Activated CD8-positive, alpha-beta memory T cell treated with anti-CD3 and anti-CD28 coated beads, Interleukin-2, amount 10 ng/mL, durations not matched to agents 7 days and 5 days (primary cell): ENCODE measurements at regions not wholly inside any gene's neighbourhood (a gene's known extent, or its start where the extent isn't known, plus 50 kb on each side); places are given as distances from the start of the nearest gene placed in this dataset.

Experiments
- ATAC-seq: fragments of 150-1000 bp; cut with Tn5 transposase; one replicate; pipeline ENCODE4 v1.10.0; 2021; ENCODE audit warnings: moderate library complexity
- CTCF ChIA-PET: fragments of 350-600 bp; sonication (Branson Sonifier 250); formaldehyde crosslinking; loops from one replicate; lab custom pipeline; 2021; ENCODE audit warnings: antibody characterized with exemption; lab: Charles Lee
- DNase-seq: peaks from one replicate; pipeline ENCODE4 v3.0.0-alpha.2; 2020
- H3K27ac Mint-ChIP-seq: one replicate; pipeline ENCODE4 v1.8.0; 2021; ENCODE audit warnings: mild to moderate bottlenecking, mixed read lengths
- H3K27me3 Mint-ChIP-seq: one replicate; pipeline ENCODE4 v1.8.0; 2021; ENCODE audit warnings: mixed read lengths
- H3K36me3 Mint-ChIP-seq: one replicate; pipeline ENCODE4 v1.8.0; 2021; ENCODE audit warnings: mild to moderate bottlenecking, mixed read lengths
- H3K4me1 Mint-ChIP-seq: one replicate; pipeline ENCODE4 v1.8.0; 2021; ENCODE audit warnings: mixed read lengths
- H3K4me3 Mint-ChIP-seq: one replicate; pipeline ENCODE4 v1.8.0; 2021; ENCODE audit warnings: mild to moderate bottlenecking, moderate library complexity, mixed read lengths
- H3K9me3 Mint-ChIP-seq: one replicate; pipeline ENCODE4 v1.8.0; 2022; ENCODE audit warnings: low read depth, mixed read lengths

DNA sequence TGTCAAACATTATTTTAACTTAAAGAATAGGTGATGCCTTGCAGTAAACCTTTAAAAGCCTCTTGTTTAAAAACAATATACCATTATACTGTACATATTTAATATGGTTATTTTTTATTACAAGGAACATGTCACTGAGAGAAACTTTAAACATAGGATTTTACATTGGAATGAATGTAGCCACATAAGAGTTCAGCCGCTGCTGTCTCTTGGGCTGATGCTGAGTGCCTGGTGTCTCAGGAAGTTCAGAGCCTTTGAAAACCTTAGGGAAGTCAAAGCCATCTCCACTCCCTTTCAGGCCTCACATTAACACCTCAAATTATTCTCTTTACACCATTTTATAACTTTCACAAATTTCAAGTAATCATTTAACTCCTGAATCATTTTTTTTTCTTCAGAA is 93.5 kb upstream of the DKK2 start:
- Mint-ChIP-seq H3K4me3 (no peak overlapping the region), H3K27ac (no peak overlapping the region), H3K27me3 (no peaks in the 10 kb centered on the region), H3K9me3 (no peaks in the 10 kb centered on the region), H3K4me1 (no peaks in the 10 kb centered on the region), H3K36me3 (no peaks in the 10 kb centered on the region)
- ATAC-seq (no peak), DNase-seq (no peak)
- CTCF ChIA-PET: no interaction called here

DNA sequence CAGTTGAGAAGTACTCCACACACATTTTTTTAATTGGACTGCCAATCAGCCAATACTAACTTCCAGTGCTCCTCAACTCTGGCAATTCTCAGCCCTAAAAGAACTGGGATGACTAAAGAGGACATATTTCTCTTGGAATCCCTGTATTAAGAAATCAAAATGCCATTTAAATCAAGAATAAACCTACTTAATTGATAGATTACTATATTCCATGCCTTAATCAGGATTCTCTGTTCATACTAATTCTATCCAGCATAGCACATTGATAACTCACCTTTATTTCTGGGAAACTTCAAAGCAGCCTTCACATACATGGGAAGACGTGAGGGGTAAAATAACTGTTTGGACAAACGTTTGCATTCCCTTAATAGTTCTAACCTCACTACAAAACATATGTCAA is 93.0 kb upstream of the DKK2 start:
- Mint-ChIP-seq H3K36me3 (no peaks in the 10 kb centered on the region), H3K4me1 (no peaks in the 10 kb centered on the region), H3K9me3 (no peaks in the 10 kb centered on the region), H3K27me3 (no peaks in the 10 kb centered on the region), H3K4me3 (no peak overlapping the region), H3K27ac (no peak overlapping the region)
- no peak for DNase-seq
- CTCF ChIA-PET: no interaction called here
- ATAC-seq: no peak

DNA sequence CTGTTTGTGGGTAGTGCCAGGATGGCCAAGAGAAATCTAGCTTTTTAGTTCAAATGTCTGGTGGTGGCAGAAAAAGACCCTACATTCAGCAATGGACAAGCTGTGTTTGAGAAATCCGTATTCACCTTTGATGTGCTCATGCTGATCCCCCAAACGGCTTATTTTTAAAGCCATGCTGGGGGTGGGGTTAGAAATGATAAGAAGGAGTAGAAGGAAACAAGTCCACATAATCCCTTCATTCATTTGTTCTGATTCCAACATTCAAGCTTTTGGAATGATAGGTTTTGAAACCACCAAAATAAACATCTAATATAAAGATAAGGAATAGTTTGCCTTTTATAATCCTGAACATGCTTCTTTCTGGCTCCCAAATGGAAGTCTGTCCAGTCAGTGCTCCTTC is 92.0 kb upstream of the DKK2 start:
- no peaks in the 10 kb centered on the region for H3K36me3 Mint-ChIP-seq
- no peak for ATAC-seq

DNA sequence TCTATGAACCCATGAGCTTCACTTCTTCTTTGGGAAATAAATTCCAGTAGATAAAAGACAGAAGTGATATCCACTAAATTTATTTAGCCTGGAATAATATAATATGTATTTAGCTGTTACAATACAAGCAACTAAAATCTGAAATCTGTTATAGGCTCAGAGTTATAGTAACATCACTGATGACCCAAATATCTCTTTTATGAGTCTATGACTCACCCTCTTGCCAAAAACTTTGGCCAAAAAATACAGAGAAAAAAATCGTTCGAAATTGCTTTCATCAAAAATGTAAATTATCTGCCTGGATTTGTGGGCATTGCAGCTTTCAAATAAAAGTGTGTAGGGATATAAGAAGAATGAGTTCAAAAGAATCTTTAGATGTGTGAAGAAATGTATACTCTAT is 89.4 kb upstream of the DKK2 start:
- Mint-ChIP-seq H3K4me3 (no peak overlapping the region), H3K36me3 (no peaks in the 10 kb centered on the region), H3K27me3 (no peaks in the 10 kb centered on the region), H3K27ac (no peak overlapping the region), H3K4me1 (no peaks in the 10 kb centered on the region), H3K9me3 (no peaks in the 10 kb centered on the region)
- CTCF ChIA-PET: no interaction called here
- DNase-seq (no peak), ATAC-seq (no peak)

More for the DNA sequence above, 92.0 kb upstream of the DKK2 start:
- Mint-ChIP-seq H3K27me3 (no peaks in the 10 kb centered on the region), H3K27ac (no peak overlapping the region), H3K4me1 (no peaks in the 10 kb centered on the region), H3K4me3 (no peak overlapping the region), H3K9me3 (no peaks in the 10 kb centered on the region)
- CTCF ChIA-PET: no interaction called here
- no peak for DNase-seq

DNA sequence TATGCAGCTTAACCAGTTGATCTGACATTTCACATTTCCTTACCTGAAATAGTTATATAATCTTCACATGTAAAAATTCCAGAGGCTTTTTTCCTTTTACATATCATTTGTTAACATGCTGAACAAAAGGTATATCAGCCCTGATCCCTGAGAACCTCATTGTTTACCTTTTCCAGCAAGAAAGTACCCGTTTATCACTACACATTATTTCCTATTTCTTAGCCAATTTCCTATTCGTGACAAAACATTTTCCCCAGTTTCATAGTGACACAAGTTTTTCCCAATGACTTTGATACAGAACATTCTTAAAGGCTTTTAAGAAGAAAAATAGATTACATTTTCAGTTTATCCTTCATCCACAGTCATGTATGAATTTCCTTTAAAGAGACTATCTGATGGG is 86.6 kb upstream of the DKK2 start:
- Mint-ChIP-seq H3K27me3 (no peaks in the 10 kb centered on the region), H3K4me1 (no peaks in the 10 kb centered on the region), H3K9me3 (no peaks in the 10 kb centered on the region), H3K27ac (no peak overlapping the region), H3K36me3 (no peaks in the 10 kb centered on the region), H3K4me3 (no peak overlapping the region)
- ATAC-seq (no peak), DNase-seq (no peak)
- CTCF ChIA-PET: no interaction called here

DNA sequence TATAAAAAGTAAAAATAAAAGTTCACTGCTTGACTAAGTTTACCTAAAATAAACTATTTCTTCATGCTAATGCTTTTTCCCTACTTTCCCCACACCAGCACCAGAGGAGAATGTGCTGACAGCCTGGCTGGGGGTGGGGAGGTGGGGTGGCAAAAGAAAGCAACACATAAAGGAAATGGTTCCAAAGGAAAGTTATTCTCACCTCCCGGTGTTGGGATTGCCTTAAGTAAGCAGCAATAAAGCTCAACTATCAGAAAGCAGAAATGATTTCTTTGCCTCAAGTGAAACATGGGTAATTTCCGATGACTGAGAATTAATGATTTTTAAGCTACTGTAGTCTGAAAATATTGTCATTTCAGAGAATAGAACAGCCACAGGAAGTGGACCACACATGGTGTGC is 84.5 kb upstream of the DKK2 start:
- ATAC-seq: no peak

DNA sequence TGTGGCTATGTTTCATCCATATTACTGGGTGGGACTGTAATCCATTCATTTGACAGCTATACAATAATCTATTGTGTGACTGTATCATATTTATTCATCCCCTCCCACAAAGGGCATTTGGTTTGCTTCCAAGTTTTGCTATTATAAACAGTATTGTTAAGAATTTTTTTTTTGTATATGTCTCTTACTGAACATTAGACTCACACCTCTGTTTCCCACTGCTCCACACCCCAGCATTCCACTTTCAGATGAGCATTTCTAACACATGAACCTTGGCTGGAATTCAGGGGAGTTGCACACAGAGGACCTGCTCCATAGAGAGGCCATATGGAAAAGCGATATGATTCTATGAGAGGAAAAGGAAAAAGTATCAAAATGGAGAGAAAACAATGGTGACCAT is 81.6 kb upstream of the DKK2 start:
- Mint-ChIP-seq H3K4me3 (no peak overlapping the region), H3K27me3 (no peaks in the 10 kb centered on the region), H3K36me3 (no peaks in the 10 kb centered on the region), H3K9me3 (no peaks in the 10 kb centered on the region), H3K27ac (no peak overlapping the region), H3K4me1 (no peaks in the 10 kb centered on the region)
- ATAC-seq: no peak
- CTCF ChIA-PET: no interaction called here
- DNase-seq: no peak

More for the DNA sequence above, 84.5 kb upstream of the DKK2 start:
- H3K27me3 Mint-ChIP-seq: no peaks in the 10 kb centered on the region
- H3K9me3 Mint-ChIP-seq: no peaks in the 10 kb centered on the region
- CTCF ChIA-PET: no interaction called here
- DNase-seq: no peak
- no peak overlapping the region for H3K27ac Mint-ChIP-seq
- no peaks in the 10 kb centered on the region for H3K36me3 Mint-ChIP-seq
- no peak overlapping the region for H3K4me3 Mint-ChIP-seq
- H3K4me1 Mint-ChIP-seq: no peaks in the 10 kb centered on the region

DNA sequence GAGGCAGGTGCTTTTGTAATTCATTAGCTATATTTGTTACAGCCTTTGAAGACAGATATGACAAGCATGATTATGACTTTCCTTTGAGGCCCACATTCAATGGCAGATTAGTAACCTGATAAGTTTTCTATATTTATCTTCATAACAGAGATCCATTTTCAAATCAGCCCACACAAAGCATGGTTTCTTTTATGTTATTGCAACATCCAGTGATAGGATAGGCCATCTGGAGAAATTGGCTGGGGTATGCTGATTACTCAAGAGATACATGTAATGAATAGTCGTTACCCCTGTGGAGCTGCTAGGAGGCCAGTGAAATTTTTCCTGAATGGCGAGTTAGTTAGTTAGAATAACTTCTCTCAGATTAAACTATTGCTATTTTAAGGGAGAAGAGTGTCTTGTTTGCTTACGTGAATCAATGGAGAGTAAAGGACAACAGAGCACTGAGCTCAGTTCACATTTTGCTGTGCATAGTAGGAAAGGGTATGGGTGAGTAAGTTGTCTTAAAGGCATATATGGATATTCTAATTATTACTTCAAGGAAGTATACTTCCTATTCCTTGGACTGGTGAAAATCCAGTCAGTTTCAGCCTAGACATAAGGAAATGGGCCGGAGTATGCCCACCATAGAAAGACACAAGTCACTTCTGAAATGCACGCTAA is 79.2 kb upstream of the DKK2 start:
- ATAC-seq (no peak), DNase-seq (no peak)
- Mint-ChIP-seq H3K36me3 (no peaks in the 10 kb centered on the region), H3K9me3 (no peaks in the 10 kb centered on the region), H3K27me3 (no peaks in the 10 kb centered on the region), H3K4me3 (no peak overlapping the region), H3K4me1 (no peaks in the 10 kb centered on the region), H3K27ac (no peak overlapping the region)
- CTCF ChIA-PET: no interaction called here

DNA sequence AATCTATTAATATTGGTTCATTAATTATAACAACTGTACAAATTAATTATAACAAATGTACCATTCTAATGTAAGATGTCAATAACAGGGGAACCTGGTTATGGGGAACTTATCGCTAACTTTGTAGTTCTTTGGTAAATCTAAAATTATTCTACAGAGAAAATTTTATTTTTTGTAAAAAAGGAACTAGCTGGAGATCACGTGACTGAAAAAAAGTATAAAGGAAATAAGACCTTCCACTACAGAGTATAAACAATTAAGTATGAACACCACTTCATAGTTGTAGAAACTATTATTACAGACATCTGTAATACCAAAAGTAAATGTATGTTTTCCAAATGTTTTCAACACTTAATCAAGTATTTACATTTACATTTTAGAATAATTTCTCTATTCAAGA is 77.9 kb upstream of the DKK2 start:
- H3K36me3 Mint-ChIP-seq: no peaks in the 10 kb centered on the region
- DNase-seq: no peak
- H3K4me3 Mint-ChIP-seq: no peak overlapping the region
- no peak for ATAC-seq
- no peak overlapping the region for H3K27ac Mint-ChIP-seq
- no peaks in the 10 kb centered on the region for H3K9me3 Mint-ChIP-seq
- CTCF ChIA-PET: no interaction called here
- no peaks in the 10 kb centered on the region for H3K4me1 Mint-ChIP-seq
- no peaks in the 10 kb centered on the region for H3K27me3 Mint-ChIP-seq

DNA sequence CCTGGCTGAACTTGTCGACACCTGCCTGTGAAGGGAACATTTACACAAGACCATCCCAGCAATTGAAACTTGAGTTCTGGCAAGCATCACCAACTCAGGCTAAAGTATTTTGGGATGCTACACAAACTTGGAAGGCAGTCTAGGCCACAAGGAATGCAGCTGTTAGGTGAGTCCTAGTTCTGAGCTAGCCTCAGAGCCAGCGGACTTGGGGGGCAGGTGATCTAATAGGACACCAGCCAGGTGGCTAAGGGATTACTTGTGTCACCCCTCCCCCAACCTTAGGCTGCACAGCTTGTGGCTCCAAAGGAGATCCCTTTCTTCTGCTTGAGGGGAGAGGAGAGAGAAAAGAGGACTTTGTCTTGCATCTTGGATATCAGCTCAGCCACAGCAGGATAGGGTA is 62.3 kb upstream of the DKK2 start:
- H3K9me3 Mint-ChIP-seq: peaks cover 8% of the 10 kb centered on the region
- H3K27me3 Mint-ChIP-seq: no peaks in the 10 kb centered on the region
- DNase-seq (no peak), ATAC-seq (no peak)
- no peak overlapping the region for H3K4me3 Mint-ChIP-seq
- no peaks in the 10 kb centered on the region for H3K4me1 Mint-ChIP-seq
- no peak overlapping the region for H3K27ac Mint-ChIP-seq
- CTCF ChIA-PET: no interaction called here
- H3K36me3 Mint-ChIP-seq: no peaks in the 10 kb centered on the region

DNA sequence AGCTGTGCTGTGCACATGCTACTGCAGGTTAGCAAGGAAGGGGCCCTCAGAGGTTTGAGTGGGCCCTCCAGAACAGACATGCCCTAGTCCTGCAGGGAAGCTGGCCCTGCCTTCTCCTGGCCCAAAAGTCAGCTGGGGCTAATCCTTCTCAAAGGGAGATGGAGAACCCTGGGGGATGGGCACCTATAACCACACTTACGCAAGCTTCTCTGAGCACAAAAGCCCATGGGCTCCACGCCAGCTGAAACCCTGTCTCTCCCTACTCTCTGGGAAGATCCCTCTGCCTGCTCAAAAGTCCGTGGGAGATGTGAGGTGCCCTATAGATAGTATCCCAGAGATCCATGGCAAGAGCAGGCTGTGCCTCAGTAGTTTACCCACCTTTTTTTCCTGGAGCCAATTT is 58.9 kb upstream of the DKK2 start:
- H3K4me3 Mint-ChIP-seq: no peak overlapping the region

DNA sequence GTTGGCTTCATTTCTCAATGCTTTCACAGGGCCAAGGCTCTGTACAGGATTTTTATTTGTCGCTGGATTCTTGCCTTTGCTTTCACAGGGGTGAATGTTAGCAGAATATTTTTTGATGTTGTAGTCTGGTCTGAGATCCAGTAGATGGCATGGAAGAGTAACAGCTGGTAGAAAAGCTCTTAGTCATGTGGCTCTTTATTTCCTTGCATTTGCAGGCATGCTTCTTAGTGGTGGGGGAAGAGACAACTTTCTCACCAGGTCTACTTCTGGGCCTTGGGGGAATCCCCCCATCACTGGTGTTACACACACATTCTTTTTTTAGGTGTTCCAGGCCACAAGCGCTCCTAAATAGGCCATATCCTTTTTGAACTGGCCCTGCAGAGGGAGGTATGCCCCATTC is 58.2 kb upstream of the DKK2 start:
- DNase-seq (no peak), ATAC-seq (no peak)
- H3K36me3 Mint-ChIP-seq: no peaks in the 10 kb centered on the region
- H3K27ac Mint-ChIP-seq: no peak overlapping the region
- no peaks in the 10 kb centered on the region for H3K27me3 Mint-ChIP-seq
- CTCF ChIA-PET: no interaction called here
- no peak overlapping the region for H3K4me3 Mint-ChIP-seq
- H3K9me3 Mint-ChIP-seq: peaks cover 6% of the 10 kb centered on the region
- no peaks in the 10 kb centered on the region for H3K4me1 Mint-ChIP-seq

More for the DNA sequence above, 58.9 kb upstream of the DKK2 start:
- no peaks in the 10 kb centered on the region for H3K4me1 Mint-ChIP-seq
- ATAC-seq: no peak
- no peak for DNase-seq
- no peaks in the 10 kb centered on the region for H3K36me3 Mint-ChIP-seq
- H3K27me3 Mint-ChIP-seq: no peaks in the 10 kb centered on the region
- H3K27ac Mint-ChIP-seq: no peak overlapping the region
- peaks cover 6% of the 10 kb centered on the region for H3K9me3 Mint-ChIP-seq
- CTCF ChIA-PET: no interaction called here
